HFFc6 (cell line): ENCODE measurements at regions not wholly inside any gene's neighbourhood (a gene's known extent, or its start where the extent isn't known, plus 50 kb on each side); places are given as distances from the start of the nearest gene placed in this dataset.

ENCODE experiments used
- DNase-seq: peaks from one replicate; pipeline ENCODE4 v3.0.0-alpha.2; 2018
- H3K27ac Mint-ChIP-seq: 2 replicates; pipeline ENCODE4 v1.8.0; 2020; ENCODE audit warnings: mild to moderate bottlenecking, mixed read lengths
- H3K27me3 Mint-ChIP-seq: 2 replicates; pipeline ENCODE4 v1.8.0; 2021; ENCODE audit warnings: mild to moderate bottlenecking, moderate library complexity, mixed read lengths; ENCODE audit not compliant: insufficient read depth
- H3K36me3 Mint-ChIP-seq: 2 replicates; pipeline ENCODE4 v1.8.0; 2021; ENCODE audit warnings: low read depth, mixed read lengths
- H3K4me1 Mint-ChIP-seq: 2 replicates; pipeline ENCODE4 v1.8.0; 2020; ENCODE audit warnings: low read depth, mixed read lengths
- H3K4me3 Mint-ChIP-seq: 2 replicates; pipeline ENCODE4 v1.8.0; 2020; ENCODE audit warnings: mild to moderate bottlenecking, moderate library complexity, mixed read lengths
- H3K9me3 Mint-ChIP-seq: 2 replicates; pipeline ENCODE4 v1.8.0; 2020; ENCODE audit warnings: mild to moderate bottlenecking, mixed read lengths
- TF ChIP-seq, protein P1 (sequence below): fragments of 200-600 bp; sonication (generic); IDR thresholded peaks from 2 replicates; pipeline ENCODE4 v1.5.0; 2021; ENCODE audit warnings: antibody characterized with exemption, mild to moderate bottlenecking

DNA sequence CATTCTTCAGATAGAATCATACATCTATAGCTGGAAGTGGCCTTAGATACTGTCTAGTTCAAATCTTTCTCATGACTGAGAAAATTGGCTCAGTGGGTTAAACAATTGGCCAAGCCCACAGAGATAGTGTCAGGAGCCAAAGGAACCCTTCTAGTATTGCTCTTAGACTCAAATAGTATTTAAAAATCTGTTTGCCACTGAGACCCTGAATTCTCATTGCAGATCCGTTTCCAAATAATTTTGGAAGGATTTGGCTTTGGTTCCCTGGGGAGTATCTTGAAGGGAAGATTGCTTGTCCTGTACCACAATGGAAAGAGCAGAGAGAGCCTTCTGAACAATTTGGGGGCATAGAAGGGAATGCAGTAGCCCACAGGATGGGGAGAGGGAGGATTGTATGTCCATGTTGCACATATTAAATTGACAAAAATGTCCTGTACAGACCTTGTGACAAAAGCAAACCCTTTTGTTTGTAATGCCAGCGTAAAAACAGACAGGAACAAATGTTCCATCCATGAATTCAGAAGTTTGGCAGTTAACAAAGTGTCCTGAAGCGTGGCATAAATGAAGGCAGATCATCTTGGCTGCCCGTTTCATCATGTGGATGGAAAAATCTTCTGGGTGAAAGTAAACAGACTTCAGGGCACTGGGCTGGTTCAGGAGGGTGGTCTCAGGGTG lies 156.4 kb upstream of the RASGRP1 start:
- peaks cover 26% of the 10 kb centered on the region for H3K4me1 Mint-ChIP-seq
- H3K9me3 Mint-ChIP-seq = no peaks in the 10 kb centered on the region
- peak overlapping the region; percentile 75 for H3K27ac Mint-ChIP-seq
- H3K36me3 Mint-ChIP-seq = peaks cover 8% of the 10 kb centered on the region
- TF ChIP-seq, protein P1, sequence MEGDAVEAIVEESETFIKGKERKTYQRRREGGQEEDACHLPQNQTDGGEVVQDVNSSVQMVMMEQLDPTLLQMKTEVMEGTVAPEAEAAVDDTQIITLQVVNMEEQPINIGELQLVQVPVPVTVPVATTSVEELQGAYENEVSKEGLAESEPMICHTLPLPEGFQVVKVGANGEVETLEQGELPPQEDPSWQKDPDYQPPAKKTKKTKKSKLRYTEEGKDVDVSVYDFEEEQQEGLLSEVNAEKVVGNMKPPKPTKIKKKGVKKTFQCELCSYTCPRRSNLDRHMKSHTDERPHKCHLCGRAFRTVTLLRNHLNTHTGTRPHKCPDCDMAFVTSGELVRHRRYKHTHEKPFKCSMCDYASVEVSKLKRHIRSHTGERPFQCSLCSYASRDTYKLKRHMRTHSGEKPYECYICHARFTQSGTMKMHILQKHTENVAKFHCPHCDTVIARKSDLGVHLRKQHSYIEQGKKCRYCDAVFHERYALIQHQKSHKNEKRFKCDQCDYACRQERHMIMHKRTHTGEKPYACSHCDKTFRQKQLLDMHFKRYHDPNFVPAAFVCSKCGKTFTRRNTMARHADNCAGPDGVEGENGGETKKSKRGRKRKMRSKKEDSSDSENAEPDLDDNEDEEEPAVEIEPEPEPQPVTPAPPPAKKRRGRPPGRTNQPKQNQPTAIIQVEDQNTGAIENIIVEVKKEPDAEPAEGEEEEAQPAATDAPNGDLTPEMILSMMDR = no peak
- peaks cover under 1% of the 10 kb centered on the region for H3K27me3 Mint-ChIP-seq
- DNase-seq = no peak
- H3K4me3 Mint-ChIP-seq = no peak overlapping the region

DNA sequence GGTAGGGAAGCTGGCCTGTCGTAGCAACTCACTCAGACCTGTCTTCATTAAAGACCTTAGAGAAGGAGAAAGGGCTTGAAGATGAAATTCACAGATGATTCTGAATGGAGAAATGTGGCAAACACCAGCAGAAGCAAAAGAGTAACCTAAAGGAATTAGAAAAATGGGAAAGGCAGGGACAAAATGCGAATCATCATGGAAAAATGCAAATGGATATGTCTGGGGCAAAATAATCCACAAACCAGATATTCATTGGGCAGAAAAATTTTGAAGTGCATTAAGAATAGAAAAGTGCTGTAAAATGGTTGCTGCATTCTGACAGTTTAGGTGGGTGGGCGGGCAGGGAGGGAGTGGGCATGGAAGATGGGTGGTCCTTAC lies 156.9 kb upstream of the RASGRP1 start:
- peak; percentile 42 for DNase-seq
- Mint-ChIP-seq H3K4me3 (no peak overlapping the region), H3K27me3 (no peaks in the 10 kb centered on the region; the same call in 1 of the 2 replicates), H3K36me3 (peaks cover 3% of the 10 kb centered on the region; the same call in 1 of the 2 replicates), H3K4me1 (peaks cover 26% of the 10 kb centered on the region), H3K9me3 (no peaks in the 10 kb centered on the region), H3K27ac (peak overlapping the region; percentile 75)
- TF ChIP-seq, protein P1 = no peak

DNA sequence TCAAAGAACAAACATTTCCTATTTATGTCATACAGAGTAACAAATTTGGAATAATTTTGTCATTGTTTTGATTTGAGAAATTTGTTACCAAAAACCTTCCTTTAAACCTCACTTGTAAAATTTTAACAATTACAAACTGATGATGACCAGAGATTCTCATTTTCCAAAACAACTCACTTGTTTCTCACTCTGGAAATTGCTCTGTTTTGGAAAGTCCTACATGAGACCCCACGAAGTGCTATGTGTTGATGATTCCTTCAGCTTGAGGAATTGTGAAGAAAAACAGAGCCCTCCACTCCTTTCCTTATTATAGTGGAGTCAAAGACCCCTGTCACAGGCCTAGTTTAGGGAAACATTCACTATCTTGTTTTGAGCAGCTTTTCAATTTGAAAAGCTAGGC lies 157.6 kb upstream of the RASGRP1 start:
- TF ChIP-seq, protein P1 = no peak
- peaks cover 26% of the 10 kb centered on the region for H3K4me1 Mint-ChIP-seq
- H3K27ac Mint-ChIP-seq = no peak overlapping the region; the same call in 1 of the 2 replicates
- H3K9me3 Mint-ChIP-seq = no peaks in the 10 kb centered on the region
- H3K4me3 Mint-ChIP-seq = no peak overlapping the region
- no peak for DNase-seq
- H3K36me3 Mint-ChIP-seq = no peaks in the 10 kb centered on the region; the same call in 1 of the 2 replicates
- H3K27me3 Mint-ChIP-seq = no peaks in the 10 kb centered on the region; the same call in 1 of the 2 replicates

DNA sequence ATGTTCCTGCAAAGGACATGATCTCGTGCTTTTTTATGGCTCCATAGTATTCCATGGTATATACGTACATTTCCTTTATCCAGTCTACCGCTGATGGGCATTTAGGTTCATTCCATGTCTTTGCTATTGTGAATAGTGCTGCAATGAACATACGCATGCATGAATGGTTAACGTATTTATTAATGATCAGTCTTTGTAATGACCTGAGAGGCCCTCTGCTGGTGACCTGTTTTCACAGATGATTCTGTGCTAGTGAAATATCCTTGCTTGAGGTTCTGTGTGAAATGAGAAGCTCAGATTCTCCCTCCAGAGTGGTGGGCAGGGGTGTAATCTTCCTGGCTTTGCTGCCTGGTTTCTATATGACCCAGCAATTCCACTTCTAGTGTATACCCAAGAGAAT lies 160.2 kb upstream of the RASGRP1 start:
- no peaks in the 10 kb centered on the region; the same call in 1 of the 2 replicates for H3K27me3 Mint-ChIP-seq
- TF ChIP-seq, protein P1 = peak; percentile 37; the same call in 1 of the 2 replicates
- DNase-seq = no peak
- no peak overlapping the region for H3K27ac Mint-ChIP-seq
- H3K36me3 Mint-ChIP-seq = no peaks in the 10 kb centered on the region
- H3K4me3 Mint-ChIP-seq = no peak overlapping the region
- no peaks in the 10 kb centered on the region for H3K9me3 Mint-ChIP-seq
- H3K4me1 Mint-ChIP-seq = peaks cover 26% of the 10 kb centered on the region

DNA sequence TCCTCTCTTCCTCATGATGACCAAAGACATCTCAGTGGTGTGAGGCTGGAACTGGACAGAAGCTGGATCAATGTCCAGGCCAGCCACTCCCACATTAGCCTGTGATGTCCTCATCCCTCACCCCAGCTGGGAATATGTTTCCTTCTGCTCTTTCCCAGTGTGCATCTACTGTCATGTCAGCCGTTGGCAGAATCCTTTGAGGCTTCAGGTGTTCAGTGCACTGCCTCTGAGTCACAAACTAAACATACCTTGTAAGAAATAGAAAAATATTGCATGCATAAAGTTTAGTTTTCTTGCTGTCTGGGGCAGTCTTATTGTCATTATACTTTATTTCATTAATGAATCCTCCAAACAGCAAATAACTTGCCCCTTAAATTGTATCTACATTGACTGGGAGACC lies 161.6 kb upstream of the RASGRP1 start:
- Mint-ChIP-seq H3K27ac (no peak overlapping the region), H3K4me1 (peaks cover 15% of the 10 kb centered on the region), H3K27me3 (no peaks in the 10 kb centered on the region; the same call in 1 of the 2 replicates), H3K4me3 (no peak overlapping the region), H3K36me3 (no peaks in the 10 kb centered on the region), H3K9me3 (no peaks in the 10 kb centered on the region)
- DNase-seq = no peak
- TF ChIP-seq, protein P1 = no peak
